ENCODE measurements at regions not wholly inside any gene's neighbourhood (a gene's known extent, or its start where the extent isn't known, plus 50 kb on each side); places are given as distances from the start of the nearest gene placed in this dataset.

DNA sequence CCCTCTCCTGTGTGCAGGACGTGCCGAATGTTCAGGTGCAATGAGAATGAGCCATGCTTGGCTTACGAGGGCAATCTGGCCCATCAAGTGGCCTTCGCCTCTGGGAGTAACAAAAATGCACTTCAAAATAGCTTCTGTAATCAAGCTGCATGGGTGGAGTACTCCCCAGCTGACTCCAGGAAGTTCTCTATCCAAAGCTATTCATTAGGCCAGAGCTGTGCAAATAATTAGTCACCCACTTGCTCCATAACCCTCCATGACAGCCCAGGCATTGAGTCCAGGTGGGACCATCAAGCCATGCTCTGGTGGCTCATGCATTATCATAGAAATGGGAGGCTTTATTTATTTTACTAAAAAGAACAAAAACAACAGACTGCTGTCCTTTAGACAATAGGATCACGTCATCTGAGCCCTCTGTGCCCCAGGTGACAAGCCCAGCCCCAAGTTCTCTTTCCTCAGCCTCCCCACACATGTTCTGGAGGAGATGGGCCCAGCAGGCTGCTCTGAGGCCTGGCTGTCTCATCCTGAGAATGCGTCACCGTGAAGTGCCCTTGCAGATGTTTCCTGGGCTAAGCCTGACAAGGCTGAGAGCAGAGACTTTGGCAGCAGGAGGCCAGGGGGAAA, 244.7 kb downstream of the ETS1 start:
- Histone ChIP-seq H3K27me3 (ENCODE audit: control insufficient read depth, low read length) (no peaks in the 10 kb centered on the region), H3K9me3 (ENCODE audit: control insufficient read depth, insufficient read depth, low read length) (no peaks in the 10 kb centered on the region), H3F3A (ENCODE audit: control insufficient read depth, insufficient read depth) (no peaks in the 10 kb centered on the region), H3K27ac (ENCODE audit: low read depth, low read length) (no peak overlapping the region), H4K20me1 (ENCODE audit: control insufficient read depth, insufficient read depth, low read depth, low read length) (no peaks in the 10 kb centered on the region), H3K4me1 (ENCODE audit: control insufficient read depth, low read length) (peaks cover 8% of the 10 kb centered on the region), H3K79me2 (ENCODE audit: control insufficient read depth, low read length) (no peaks in the 10 kb centered on the region), H3K36me3 (ENCODE audit: control insufficient read depth, low read length) (no peaks in the 10 kb centered on the region), H3K4me2 (ENCODE audit: low read length) (no peak overlapping the region), H3K9me2 (replicated peaks; ENCODE audit: control insufficient read depth, low read length) (no peaks in the 10 kb centered on the region), H3K4me3 (ENCODE audit: low read length) (no peak overlapping the region)
- TF ChIP-seq, protein P1, sequence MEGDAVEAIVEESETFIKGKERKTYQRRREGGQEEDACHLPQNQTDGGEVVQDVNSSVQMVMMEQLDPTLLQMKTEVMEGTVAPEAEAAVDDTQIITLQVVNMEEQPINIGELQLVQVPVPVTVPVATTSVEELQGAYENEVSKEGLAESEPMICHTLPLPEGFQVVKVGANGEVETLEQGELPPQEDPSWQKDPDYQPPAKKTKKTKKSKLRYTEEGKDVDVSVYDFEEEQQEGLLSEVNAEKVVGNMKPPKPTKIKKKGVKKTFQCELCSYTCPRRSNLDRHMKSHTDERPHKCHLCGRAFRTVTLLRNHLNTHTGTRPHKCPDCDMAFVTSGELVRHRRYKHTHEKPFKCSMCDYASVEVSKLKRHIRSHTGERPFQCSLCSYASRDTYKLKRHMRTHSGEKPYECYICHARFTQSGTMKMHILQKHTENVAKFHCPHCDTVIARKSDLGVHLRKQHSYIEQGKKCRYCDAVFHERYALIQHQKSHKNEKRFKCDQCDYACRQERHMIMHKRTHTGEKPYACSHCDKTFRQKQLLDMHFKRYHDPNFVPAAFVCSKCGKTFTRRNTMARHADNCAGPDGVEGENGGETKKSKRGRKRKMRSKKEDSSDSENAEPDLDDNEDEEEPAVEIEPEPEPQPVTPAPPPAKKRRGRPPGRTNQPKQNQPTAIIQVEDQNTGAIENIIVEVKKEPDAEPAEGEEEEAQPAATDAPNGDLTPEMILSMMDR (IDR thresholded peaks at IDR 0.05; ENCODE audit: low read depth, low read length, poor library complexity, severe bottlenecking) = no peak
- no peak for TF ChIP-seq EZH2phosphoT487 (IDR thresholded peaks at IDR 0.05; ENCODE audit: borderline replicate concordance, low read length)

DNA sequence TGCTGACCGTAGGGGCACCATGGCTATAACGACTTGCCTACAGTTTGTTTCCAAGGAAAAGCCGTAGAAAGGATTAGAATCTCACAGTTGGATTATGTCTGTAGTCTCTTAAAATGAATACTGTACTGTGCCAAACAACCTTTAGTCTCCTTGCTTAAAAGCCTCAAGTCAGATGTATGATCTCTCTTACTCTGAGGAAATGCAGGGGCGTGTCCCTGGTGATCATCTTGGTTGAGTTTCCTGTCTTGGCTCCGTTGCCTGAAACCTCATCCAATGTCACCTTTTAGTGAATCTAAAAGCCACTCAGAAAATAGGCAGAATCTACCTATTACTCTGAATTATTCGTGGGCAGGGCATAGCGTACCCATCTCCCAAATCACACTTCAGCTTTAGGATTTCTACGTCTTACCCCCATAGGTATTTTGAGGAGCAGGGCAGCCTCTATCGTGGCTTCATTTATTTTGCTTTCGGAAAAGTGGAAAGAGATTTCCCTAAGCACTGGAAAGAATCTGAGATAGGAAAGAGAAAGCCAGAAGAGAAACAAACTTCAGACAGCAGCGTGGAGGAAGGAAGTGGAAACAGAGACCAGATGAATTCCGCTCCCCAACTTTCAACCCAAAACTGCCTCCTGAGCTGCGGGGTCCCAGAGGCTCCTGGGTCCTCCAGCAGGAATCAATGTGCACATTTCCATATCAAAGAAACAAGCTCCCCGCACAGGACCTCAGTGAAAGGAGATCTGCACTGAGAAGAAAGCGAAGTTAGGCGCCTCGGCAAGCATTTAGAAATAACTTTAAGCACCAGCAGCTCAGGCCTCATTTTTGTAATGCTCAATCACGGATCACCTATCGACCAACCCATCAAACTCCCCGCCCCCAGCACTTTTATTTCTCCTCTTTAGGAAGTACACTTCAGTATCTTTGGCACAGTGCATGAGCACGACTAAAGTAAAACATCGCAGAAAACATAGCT, 245.8 kb downstream of the ETS1 start:
- H3K4me2 ChIP-seq (ENCODE audit: low read length) = no peak overlapping the region

DNA sequence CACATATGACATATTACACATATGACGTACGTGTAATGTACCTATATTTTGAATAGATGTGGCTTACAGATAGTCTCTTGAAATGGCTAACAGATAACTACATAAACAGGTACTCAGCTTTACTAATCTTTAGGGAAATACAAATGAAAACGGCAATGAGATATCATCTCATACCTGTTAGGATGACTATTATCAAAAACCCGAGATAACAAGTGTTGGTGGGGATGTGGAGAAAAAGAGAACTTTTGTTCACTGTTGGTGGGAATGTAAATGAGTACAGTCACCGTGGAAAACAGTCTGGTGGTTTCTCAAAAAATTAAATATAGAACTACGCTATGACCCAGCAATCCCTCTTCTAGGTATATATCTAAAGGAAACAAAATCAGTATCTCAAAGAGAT, 247.6 kb downstream of the ETS1 start:
- Histone ChIP-seq H3K27ac (ENCODE audit: low read depth, low read length) (no peak overlapping the region), H3K4me1 (ENCODE audit: control insufficient read depth, low read length) (peaks cover 8% of the 10 kb centered on the region), H3K27me3 (ENCODE audit: control insufficient read depth, low read length) (no peaks in the 10 kb centered on the region)

More for the DNA sequence above, 245.8 kb downstream of the ETS1 start:
- no peaks in the 10 kb centered on the region for H3K9me2 ChIP-seq (replicated peaks; ENCODE audit: control insufficient read depth, low read length)
- H3K36me3 ChIP-seq (ENCODE audit: control insufficient read depth, low read length) = no peaks in the 10 kb centered on the region
- no peaks in the 10 kb centered on the region for H3K9me3 ChIP-seq (ENCODE audit: control insufficient read depth, insufficient read depth, low read length)
- TF ChIP-seq, protein P1 (IDR thresholded peaks at IDR 0.05; ENCODE audit: low read depth, low read length, poor library complexity, severe bottlenecking) = no peak
- no peak for TF ChIP-seq EZH2phosphoT487 (IDR thresholded peaks at IDR 0.05; ENCODE audit: borderline replicate concordance, low read length)
- peaks cover 8% of the 10 kb centered on the region for H3K4me1 ChIP-seq (ENCODE audit: control insufficient read depth, low read length)
- H3K27ac ChIP-seq (ENCODE audit: low read depth, low read length) = no peak overlapping the region
- H3K4me3 ChIP-seq (ENCODE audit: low read length) = no peak overlapping the region
- no peaks in the 10 kb centered on the region for H3F3A ChIP-seq (ENCODE audit: control insufficient read depth, insufficient read depth)
- no peaks in the 10 kb centered on the region for H3K79me2 ChIP-seq (ENCODE audit: control insufficient read depth, low read length)
- H3K27me3 ChIP-seq (ENCODE audit: control insufficient read depth, low read length) = no peaks in the 10 kb centered on the region
- no peaks in the 10 kb centered on the region for H4K20me1 ChIP-seq (ENCODE audit: control insufficient read depth, insufficient read depth, low read depth, low read length)

More for the DNA sequence above, 247.6 kb downstream of the ETS1 start:
- H3F3A ChIP-seq (ENCODE audit: control insufficient read depth, insufficient read depth) = no peaks in the 10 kb centered on the region
- no peaks in the 10 kb centered on the region for H3K36me3 ChIP-seq (ENCODE audit: control insufficient read depth, low read length)
- H4K20me1 ChIP-seq (ENCODE audit: control insufficient read depth, insufficient read depth, low read depth, low read length) = no peaks in the 10 kb centered on the region
- no peak for TF ChIP-seq EZH2phosphoT487 (IDR thresholded peaks at IDR 0.05; ENCODE audit: borderline replicate concordance, low read length)
- TF ChIP-seq, protein P1 (IDR thresholded peaks at IDR 0.05; ENCODE audit: low read depth, low read length, poor library complexity, severe bottlenecking) = no peak
- H3K9me3 ChIP-seq (ENCODE audit: control insufficient read depth, insufficient read depth, low read length) = no peaks in the 10 kb centered on the region
- H3K79me2 ChIP-seq (ENCODE audit: control insufficient read depth, low read length) = no peaks in the 10 kb centered on the region
- no peaks in the 10 kb centered on the region for H3K9me2 ChIP-seq (replicated peaks; ENCODE audit: control insufficient read depth, low read length)
- H3K4me3 ChIP-seq (ENCODE audit: low read length) = no peak overlapping the region
- no peak overlapping the region for H3K4me2 ChIP-seq (ENCODE audit: low read length)

Measured in DOHH2 (cell line).